Ammon's horn (tissue), 1 donor: ENCODE measurements at regions not wholly inside any gene's neighbourhood (a gene's known extent, or its start where the extent isn't known, plus 50 kb on each side); places are given as distances from the start of the nearest gene placed in this dataset.

Source experiments
- DNase-seq: peaks from one replicate; pipeline ENCODE4 v3.0.0-alpha.2; 2016; ENCODE audit warnings: low spot score

- DNase-seq: no peak
Observed at GRCh38 chr11:97414801-97415200, 1025.0 kb downstream of the JRKL start.

GRCh38 chr11:97419729-97420128 lies 1029.9 kb downstream of the JRKL start:
- no peak for DNase-seq

GRCh38 chr11:97428247-97428790 lies 1038.5 kb downstream of the JRKL start:
- no peak for DNase-seq

GRCh38 chr11:97430877-97431276 lies 1041.1 kb downstream of the JRKL start:
- DNase-seq: no peak

GRCh38 chr11:97432926-97433325 lies 1043.1 kb downstream of the JRKL start:
- DNase-seq: no peak

GRCh38 chr11:97445561-97445960 lies 1055.7 kb downstream of the JRKL start:
- DNase-seq: no peak

GRCh38 chr11:97451441-97451840 lies 1061.6 kb downstream of the JRKL start:
- no peak for DNase-seq

- peak; percentile 15 for DNase-seq
Observed at GRCh38 chr11:97454988-97455387, 1065.2 kb downstream of the JRKL start.

GRCh38 chr11:97460091-97460490 lies 1070.3 kb downstream of the JRKL start:
- DNase-seq: no peak

GRCh38 chr11:97461044-97461880 lies 1071.4 kb downstream of the JRKL start:
- DNase-seq: no peak

- no peak for DNase-seq
Observed at GRCh38 chr11:97461934-97462333, 1072.1 kb downstream of the JRKL start.

- no peak for DNase-seq
Observed at GRCh38 chr11:97463891-97464290, 1074.1 kb downstream of the JRKL start.

- no peak for DNase-seq
Observed at GRCh38 chr11:97471480-97471879, 1081.7 kb downstream of the JRKL start.

- no peak for DNase-seq
Observed at GRCh38 chr11:97487387-97487786, 1097.6 kb downstream of the JRKL start.

- DNase-seq: no peak
Observed at GRCh38 chr11:97498891-97499290, 1109.1 kb downstream of the JRKL start.

- no peak for DNase-seq
Observed at GRCh38 chr11:97502201-97502600, 1112.4 kb downstream of the JRKL start.

GRCh38 chr11:97506076-97506759 lies 1116.4 kb downstream of the JRKL start:
- no peak for DNase-seq

- DNase-seq: no peak
Observed at GRCh38 chr11:97514446-97514845, 1124.6 kb downstream of the JRKL start.

- DNase-seq: no peak
Observed at GRCh38 chr11:97516688-97517087, 1126.9 kb downstream of the JRKL start.

GRCh38 chr11:97525273-97525672 lies 1135.5 kb downstream of the JRKL start:
- no peak for DNase-seq

- DNase-seq: no peak
Observed at GRCh38 chr11:97537407-97538150, 1147.8 kb downstream of the JRKL start.

- no peak for DNase-seq
Observed at GRCh38 chr11:97544431-97544830, 1154.6 kb downstream of the JRKL start.
